Upper lobe of left lung (tissue), 6 donors: ENCODE measurements at regions not wholly inside any gene's neighbourhood (a gene's known extent, or its start where the extent isn't known, plus 50 kb on each side); places are given as distances from the start of the nearest gene placed in this dataset.

ENCODE experiments used
- ATAC-seq, 2 donors: fragments of 200-7000 bp; cut with Tn5 transposase; one replicate each; pipeline ENCODE4 v1.9.1; 2022; ENCODE audit warnings: mild to moderate bottlenecking in 2 of 2, moderate library complexity in 2 of 2; ENCODE audit not compliant: low FRiP score in 2 of 2
- DNase-seq, 2 donors: peaks; one replicate each; pipeline ENCODE4 v3.0.0-alpha.2; 2019 to 2020
- H3K27ac ChIP-seq, 4 donors: fragments of 200-600 bp; sonication (generic); one replicate each; pipeline ENCODE4 v1.5.1; 2016 to 2019
- H3K27me3 ChIP-seq, 4 donors: fragments of 200-600 bp; sonication (generic); one replicate each; pipeline ENCODE4 v1.5.1; 2017 to 2019
- H3K36me3 ChIP-seq, 4 donors: fragments of 200-600 bp; sonication (generic); one replicate each; pipeline ENCODE4 v1.5.1; 2016 to 2019
- H3K4me1 ChIP-seq, 4 donors: fragments of 200-600 bp; sonication (generic); one replicate each; pipeline ENCODE4 v1.5.1; 2018 to 2019
- H3K4me3 ChIP-seq, 4 donors: fragments of 200-600 bp; sonication (generic); one replicate each; pipeline ENCODE4 v1.5.1; 2017 to 2019; ENCODE audit warnings: mild to moderate bottlenecking in 2 of 4, moderate library complexity in 1 of 4
- H3K9me3 ChIP-seq, 4 donors: fragments of 200-600 bp; sonication (generic); one replicate each; pipeline ENCODE4 v1.5.1; 2018 to 2019
- CTCF ChIP-seq, 6 experiments: fragments of 450-650 bp in 4 of 6; fragments of 200-600 bp in 2 of 6; sonication (generic) in 2 of 6; IDR thresholded peaks; one replicate each; pipeline ENCODE4 v1.5.1; 2016 to 2019; ENCODE audit warnings: antibody characterized with exemption in 6 of 6
- EP300 ChIP-seq, 4 donors: sonication (generic); formaldehyde crosslinking; IDR thresholded peaks; one replicate each; pipeline ENCODE4 v1.5.1; 2017; ENCODE audit warnings: antibody characterized with exemption in 4 of 4, control low read depth in 2 of 4
- POLR2A ChIP-seq, 4 donors: fragments of 450-650 bp; IDR thresholded peaks; one replicate each; pipeline ENCODE4 v1.5.1; 2016 to 2017; ENCODE audit warnings: antibody characterized with exemption in 4 of 4, mild to moderate bottlenecking in 2 of 4
- POLR2AphosphoS5 ChIP-seq, 2 donors: sonication (generic); formaldehyde crosslinking; IDR thresholded peaks; one replicate each; pipeline ENCODE4 v1.5.1; 2017; ENCODE audit warnings: antibody characterized with exemption in 2 of 2
- WGBS, 2 donors: methylation state at CpG; one replicate each; pipeline ENCODE4 v1.1.5; 2017 to 2018; 5-methylcytosine and 5-hydroxymethylcytosine counted together
- donor health status: DM: no; HTN: no; CAD: no; lungs with moderate emphysema.
- donor health status: DM: no; HTN: yes; CAD: no; lungs with severe emphysema.

DNA sequence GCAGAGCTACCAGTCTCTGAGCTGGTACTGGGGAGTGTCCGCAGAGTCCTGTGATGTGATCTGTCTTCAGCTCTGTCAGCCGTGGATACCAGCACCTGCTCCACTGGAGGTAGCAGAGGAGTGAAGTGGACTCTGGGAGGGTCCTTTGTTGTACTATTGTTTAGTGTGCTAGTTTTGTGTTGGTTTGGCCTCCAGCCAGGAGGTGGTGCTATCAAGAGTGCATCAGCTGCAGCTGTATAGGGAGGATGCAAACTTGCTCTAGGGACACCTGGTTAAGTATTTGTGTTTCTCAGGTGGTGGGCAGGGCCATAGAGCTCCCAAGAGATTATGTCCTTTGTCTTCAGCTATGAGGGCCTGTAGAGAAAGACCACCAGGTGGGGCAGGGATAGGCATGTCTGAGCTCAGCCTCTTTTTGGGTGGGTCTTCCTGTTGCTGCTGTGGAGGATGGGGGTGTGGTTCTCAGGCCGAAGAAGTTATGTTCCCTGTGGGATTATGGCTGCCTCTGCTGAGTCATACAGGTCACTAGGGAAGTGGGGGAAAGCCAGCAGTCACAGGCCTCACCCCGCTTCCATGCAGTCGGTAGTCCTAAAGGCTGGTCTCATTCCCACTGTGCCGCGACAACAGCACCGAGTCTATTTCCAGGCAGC is 443.2 kb upstream of the TBL1XR1 start:
- no peak for ATAC-seq
- DNase-seq: no peak

GRCh38 chr3:177641206-177641605 is 443.9 kb upstream of the TBL1XR1 start:
- H3K27me3 ChIP-seq: no peaks in the 10 kb centered on the region
- no peaks in the 10 kb centered on the region for H3K9me3 ChIP-seq
- TF ChIP-seq EP300 (IDR thresholded peaks at IDR 0.05): no peak
- TF ChIP-seq CTCF (IDR thresholded peaks at IDR 0.05): no peak
- TF ChIP-seq POLR2AphosphoS5 (IDR thresholded peaks at IDR 0.05): no peak
- no peak for TF ChIP-seq POLR2A (IDR thresholded peaks at IDR 0.05)
- no peak for ATAC-seq
- no peaks in the 10 kb centered on the region for H3K36me3 ChIP-seq
- DNase-seq: no peak
- no peak overlapping the region for H3K27ac ChIP-seq
- 95 to 100% methylated on average over 1 of the region's 1 CpG for WGBS, 2 donors
- H3K4me1 ChIP-seq: peaks cover 0 to 4% (median 0%) of the 10 kb centered on the region in 4 donors
- no peak overlapping the region for H3K4me3 ChIP-seq

More for the DNA sequence above, 443.2 kb upstream of the TBL1XR1 start:
- H3K27me3 ChIP-seq: no peaks in the 10 kb centered on the region
- H3K36me3 ChIP-seq: no peaks in the 10 kb centered on the region
- 74 to 75% methylated on average over 4 to 8 of the region's 8 CpGs for WGBS, 2 donors
- H3K9me3 ChIP-seq: no peaks in the 10 kb centered on the region
- no peak for TF ChIP-seq POLR2A (IDR thresholded peaks at IDR 0.05)
- no peak overlapping the region for H3K27ac ChIP-seq
- H3K4me1 ChIP-seq: peaks cover 0 to 4% (median 0%) of the 10 kb centered on the region in 4 donors
- H3K4me3 ChIP-seq: no peak overlapping the region

GRCh38 chr3:177642042-177642803 is 444.9 kb upstream of the TBL1XR1 start:
- TF ChIP-seq EP300 (IDR thresholded peaks at IDR 0.05) (no peak), POLR2AphosphoS5 (IDR thresholded peaks at IDR 0.05) (no peak), CTCF (IDR thresholded peaks at IDR 0.05) (no peak), POLR2A (IDR thresholded peaks at IDR 0.05) (no peak)
- 72 to 73% methylated on average over 8 of the region's 8 CpGs for WGBS, 2 donors

GRCh38 chr3:177642804-177643125 is 445.5 kb upstream of the TBL1XR1 start:
- Histone ChIP-seq H3K9me3 (no peaks in the 10 kb centered on the region), H3K36me3 (no peaks in the 10 kb centered on the region), H3K4me3 (no peak overlapping the region), H3K4me1 (peaks cover 0 to 4% (median 2%) of the 10 kb centered on the region in 4 donors), H3K27me3 (no peaks in the 10 kb centered on the region), H3K27ac (peak overlapping the region in 2 of 4 donors; percentile 49 to 71)
- DNase-seq (no peak), ATAC-seq (no peak)
- WGBS, 2 donors: 51 to 68% methylated on average over 3 of the region's 3 CpGs
- TF ChIP-seq POLR2A (IDR thresholded peaks at IDR 0.05) (no peak), POLR2AphosphoS5 (IDR thresholded peaks at IDR 0.05) (no peak), CTCF (IDR thresholded peaks at IDR 0.05) (no peak), EP300 (IDR thresholded peaks at IDR 0.05) (no peak)

More at GRCh38 chr3:177642042-177642803, 444.9 kb upstream of the TBL1XR1 start:
- Histone ChIP-seq H3K4me1 (peaks cover 0 to 4% (median 0%) of the 10 kb centered on the region in 4 donors), H3K9me3 (no peaks in the 10 kb centered on the region), H3K27me3 (no peaks in the 10 kb centered on the region), H3K4me3 (no peak overlapping the region), H3K36me3 (no peaks in the 10 kb centered on the region), H3K27ac (peak overlapping the region in 2 of 4 donors; percentile 49 to 71)
- DNase-seq (peak in 1 of 2 donors; percentile 14), ATAC-seq (no peak)

- TF ChIP-seq EP300 (IDR thresholded peaks at IDR 0.05) (no peak), POLR2AphosphoS5 (IDR thresholded peaks at IDR 0.05) (no peak), POLR2A (IDR thresholded peaks at IDR 0.05) (no peak), CTCF (IDR thresholded peaks at IDR 0.05) (no peak)
- H3K4me1 ChIP-seq: peaks cover 0 to 8% (median 2%) of the 10 kb centered on the region in 4 donors
- H3K27ac ChIP-seq: no peak overlapping the region
- H3K9me3 ChIP-seq: no peaks in the 10 kb centered on the region
- H3K27me3 ChIP-seq: no peaks in the 10 kb centered on the region
- ATAC-seq (no peak), DNase-seq (peak in 1 of 2 donors; percentile 45)
- H3K4me3 ChIP-seq: no peak overlapping the region
- no peaks in the 10 kb centered on the region for H3K36me3 ChIP-seq
- 40 to 63% methylated on average over 3 of the region's 3 CpGs for WGBS, 2 donors
Observed at GRCh38 chr3:177646749-177647148, 449.5 kb upstream of the TBL1XR1 start.
